B cell (primary cell): ENCODE measurements at regions not wholly inside any gene's neighbourhood (a gene's known extent, or its start where the extent isn't known, plus 50 kb on each side); places are given as distances from the start of the nearest gene placed in this dataset.

Source experiments
- CTCF ChIP-seq: fragments of 200-600 bp; IDR thresholded peaks from one replicate; pipeline ENCODE4 v1.8.0; 2022; ENCODE audit warnings: antibody characterized with exemption, mild to moderate bottlenecking
- EZH2 ChIP-seq: IDR thresholded peaks from 2 replicates; pipeline ENCODE4 v1.6.1; 2012; ENCODE audit warnings: borderline replicate concordance, low read depth, mild to moderate bottlenecking, moderate library complexity, low read length; ENCODE audit not compliant: insufficient read depth, poor library complexity, severe bottlenecking

DNA sequence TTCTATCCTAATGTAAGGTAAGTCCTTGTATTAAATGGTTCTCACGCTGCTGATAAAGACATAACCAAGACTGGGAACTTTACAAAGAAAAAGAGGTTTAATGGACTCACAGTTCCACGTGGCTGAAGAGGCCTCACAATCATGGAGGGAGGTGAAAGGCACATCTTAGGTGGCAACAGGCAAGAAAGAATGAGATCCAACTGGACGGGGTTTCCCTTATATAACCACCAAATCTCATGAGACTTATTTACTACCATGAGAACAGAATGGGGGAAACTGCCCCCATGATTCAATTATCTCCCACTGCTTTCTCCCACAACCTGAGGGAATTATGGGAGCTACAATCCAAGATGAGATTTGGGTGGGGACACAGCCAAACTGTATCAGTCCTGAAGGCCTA lies 136.6 kb downstream of the HTR1B start:
- TF ChIP-seq CTCF: no peak
- TF ChIP-seq EZH2: no peak
